ENCODE measurements at regions not wholly inside any gene's neighbourhood (a gene's known extent, or its start where the extent isn't known, plus 50 kb on each side); places are given as distances from the start of the nearest gene placed in this dataset.
"Not testable (repeated sequence)": the region's sequence is repeated elsewhere in the genome, so short reads cannot be mapped to it uniquely, and the experiment has no call there.

DNA sequence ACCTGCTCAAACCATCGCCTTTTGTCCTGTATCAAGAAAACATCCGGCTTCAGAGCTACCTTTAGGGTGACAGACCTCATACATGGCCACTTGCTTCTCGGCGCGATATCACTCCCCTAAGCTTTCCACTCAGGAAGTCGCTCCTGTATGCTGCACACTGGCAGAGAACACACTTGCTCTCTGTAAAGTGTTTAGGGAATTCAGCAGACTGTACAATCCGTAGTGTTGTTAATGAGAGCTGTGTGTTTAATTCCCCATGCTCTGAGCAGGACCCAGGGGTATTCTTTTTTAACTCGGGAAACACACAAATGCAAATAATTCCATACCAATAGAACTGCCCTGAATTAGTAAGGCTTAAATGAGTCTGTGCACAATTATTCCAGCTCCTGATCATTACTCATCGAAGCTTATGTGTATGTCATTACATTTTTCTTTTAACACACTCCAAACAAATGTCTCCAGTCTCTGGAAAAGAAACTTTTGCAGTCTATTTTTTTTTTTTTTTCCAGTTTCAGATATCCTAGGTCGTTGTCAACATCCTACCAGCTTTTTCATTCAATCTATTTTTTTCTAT lies 338.7 kb upstream of the ARID1B start:
- DNase-seq = no peak

DNA sequence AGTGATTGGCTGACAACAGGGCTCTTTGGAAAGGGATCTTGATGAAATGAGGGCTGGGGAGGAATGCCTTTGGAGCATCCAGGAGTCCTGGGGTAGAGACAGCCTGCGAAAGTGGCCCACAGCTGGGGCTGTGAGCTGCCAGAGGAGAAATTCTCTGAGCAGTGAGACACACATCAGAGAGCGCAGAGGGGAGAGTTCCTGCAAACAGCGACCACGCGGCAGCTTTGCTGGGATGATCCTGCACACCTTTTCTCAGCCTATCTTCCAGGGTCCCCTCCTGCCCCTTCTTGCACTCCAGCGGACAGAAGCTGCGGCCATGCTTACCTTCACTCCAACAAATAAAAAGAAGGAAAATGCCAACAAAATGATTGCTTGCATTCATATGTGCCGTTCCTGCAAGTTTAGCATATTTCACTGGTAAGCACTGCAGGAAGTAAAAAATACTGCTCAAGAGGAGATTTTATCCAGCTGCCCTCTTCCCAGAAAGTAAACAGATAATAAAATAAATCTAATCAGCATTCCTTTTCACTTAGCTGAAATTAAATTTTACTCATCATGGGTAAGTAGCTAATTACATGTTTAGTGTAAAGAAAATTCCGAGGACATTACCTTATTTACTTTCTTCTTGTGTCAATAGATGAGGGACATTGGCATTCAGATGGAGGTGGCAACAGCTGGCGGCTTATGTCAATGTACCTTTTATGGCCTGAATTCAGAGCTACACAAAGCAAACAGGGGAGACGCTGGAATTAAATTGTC lies 339.9 kb upstream of the ARID1B start:
- no peak for DNase-seq

DNA sequence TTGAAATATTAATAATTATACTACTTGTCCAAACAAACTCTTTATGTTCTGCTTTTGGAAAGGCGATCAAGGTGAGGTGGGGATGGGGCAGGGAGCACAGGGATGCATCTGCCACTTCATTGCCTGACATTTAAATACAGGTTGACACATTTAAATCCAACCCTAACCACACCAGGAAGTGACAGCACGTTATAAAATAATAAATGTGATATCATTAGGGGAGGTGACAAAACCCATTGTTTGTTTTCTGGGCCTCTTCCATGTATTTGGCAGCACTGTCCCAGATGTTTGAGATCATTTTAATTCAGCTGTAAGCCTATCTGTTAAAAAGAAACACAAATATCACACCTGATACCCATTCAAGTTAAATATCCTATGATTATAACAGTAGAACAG lies 342.4 kb upstream of the ARID1B start:
- no peak for DNase-seq

DNA sequence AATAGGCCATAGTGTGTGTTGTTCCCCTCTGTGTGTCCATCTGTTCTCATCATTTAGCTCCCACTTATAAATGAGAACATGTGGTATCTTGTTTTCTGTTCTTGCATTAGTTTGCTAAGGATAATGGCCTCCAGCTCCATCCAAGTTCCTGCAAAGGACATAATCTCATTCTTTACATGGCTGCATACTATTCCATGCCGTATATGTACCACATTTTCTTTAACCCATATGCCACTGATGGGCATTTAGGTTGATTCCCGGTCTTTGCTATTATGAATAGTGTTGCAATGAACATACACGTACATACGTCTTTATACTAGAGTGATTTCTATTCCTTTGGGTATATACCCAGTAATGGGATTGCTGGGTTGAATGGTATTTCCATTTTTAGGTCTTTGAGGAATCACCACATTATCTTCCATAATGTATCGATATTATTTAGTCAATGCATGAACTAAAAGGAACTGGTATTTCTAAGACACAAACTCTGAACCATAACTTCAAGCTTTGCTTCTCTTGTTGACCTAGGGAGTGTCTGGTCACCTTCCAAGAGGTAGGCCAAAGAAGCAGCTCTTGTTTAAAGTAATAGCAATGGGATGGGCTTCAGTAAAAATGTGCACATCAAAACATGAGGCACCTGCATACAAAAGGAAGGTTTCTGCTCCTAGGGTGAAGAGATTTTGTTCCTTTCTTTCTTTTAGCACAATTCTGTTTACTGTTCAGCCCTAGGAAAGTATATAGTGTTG lies 343.0 kb upstream of the ARID1B start:
- no peak for DNase-seq

DNA sequence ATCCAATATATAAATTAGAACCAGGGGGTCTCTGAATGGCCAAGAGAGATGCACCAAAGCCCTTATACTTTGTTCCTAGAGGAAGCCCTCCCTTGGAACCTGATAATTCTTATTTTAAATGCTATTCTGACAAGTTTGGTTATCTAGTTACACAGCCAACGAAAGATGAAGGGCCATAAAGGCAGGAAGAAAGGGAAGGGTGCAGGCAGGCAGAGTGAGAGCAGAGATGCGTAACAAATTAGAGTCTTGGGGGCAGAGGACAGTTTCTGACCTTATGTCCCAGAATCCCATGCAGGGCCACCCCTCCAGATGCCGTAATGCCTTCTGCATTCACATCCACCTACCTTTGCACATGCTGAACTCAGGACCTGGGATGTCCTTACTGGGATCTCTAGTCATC lies 344.6 kb upstream of the ARID1B start:
- no peak for DNase-seq

DNA sequence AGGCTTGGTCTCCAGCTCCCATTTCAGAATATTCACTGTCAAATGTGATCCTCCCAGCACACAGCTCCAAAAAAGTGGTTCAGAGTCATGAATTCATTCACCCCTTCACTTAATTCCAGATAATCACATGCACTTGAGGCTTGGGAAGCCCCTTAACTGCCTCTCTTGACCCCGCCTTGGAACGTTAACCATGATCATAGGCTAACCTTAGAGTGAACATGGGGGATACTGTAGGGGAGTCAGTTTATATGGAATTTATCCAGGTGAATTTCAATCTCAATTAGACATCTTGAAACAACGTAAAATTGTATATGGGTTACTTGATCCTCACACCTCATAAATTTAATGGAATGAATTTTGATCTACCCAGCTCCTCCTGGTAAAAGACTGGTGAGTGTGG lies 346.8 kb upstream of the ARID1B start:
- no peak for DNase-seq

DNA sequence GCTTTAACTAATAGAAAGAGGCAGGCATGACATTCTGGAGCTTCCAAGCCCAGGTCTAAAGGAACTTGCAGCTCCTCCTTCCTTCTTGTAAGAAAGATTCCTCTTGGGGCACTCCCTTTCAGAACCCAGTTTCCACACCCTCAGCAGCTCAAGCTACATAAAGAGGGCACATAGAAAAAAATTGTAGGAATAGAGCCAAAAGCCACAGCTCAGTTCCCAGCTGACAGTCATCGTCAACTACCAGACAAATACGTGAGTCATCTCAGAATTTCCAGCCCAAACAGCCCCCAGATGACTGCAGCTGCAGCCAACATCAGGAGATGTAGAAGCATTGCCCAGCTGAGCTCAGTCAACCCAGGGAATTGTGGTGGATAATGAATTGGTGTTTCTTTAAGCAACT lies 349.8 kb upstream of the ARID1B start:
- DNase-seq = no peak

DNA sequence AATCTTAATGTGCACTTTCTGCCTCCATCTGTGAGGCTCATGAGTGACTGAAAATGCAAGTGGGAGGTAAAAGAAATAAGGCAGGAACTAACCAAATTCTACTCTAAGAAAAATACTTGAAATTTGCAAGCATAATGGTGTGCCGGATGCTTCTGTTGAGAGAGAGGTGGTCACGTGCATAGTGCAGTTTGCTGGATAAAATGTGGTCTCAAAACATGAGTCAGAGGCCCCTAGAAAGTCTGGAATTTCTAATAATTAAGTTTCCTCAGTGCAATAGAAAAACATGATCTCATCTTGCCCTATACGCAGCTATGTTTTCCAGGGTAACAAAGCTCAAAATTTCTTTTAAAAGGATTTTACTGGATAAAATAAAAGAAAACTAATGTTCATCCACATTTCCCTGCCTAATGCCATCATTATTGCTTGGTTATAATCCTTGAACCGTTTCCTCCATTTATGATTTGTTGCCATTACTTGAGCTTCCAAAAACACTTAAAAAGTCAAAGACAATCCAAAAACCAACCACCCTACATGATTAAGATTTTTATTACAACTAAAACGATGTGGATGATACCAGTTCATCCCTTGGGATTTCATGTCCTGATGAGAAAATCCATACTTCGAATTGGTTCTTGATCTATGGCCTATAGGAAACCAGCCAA lies 351.7 kb upstream of the ARID1B start:
- DNase-seq = no peak

DNA sequence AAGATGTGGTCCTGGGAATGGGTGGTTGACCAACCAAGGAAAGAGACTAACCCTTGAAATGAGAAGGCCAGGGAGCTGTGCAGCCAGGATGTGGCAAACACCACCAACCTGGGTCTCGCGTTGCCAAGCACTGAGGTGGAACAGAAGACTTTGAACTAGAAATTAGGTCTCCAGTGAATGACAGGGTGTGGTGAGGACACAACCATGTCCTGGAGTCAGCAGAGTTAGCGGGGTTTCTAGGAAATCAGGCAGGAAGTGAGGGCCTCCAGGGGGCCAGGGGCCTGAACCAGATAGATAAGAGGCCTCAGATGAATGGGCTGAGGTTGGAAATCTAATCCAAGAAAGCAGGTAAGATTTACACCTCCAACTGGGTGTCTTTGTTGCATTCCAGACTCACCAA lies 353.3 kb upstream of the ARID1B start:
- peak; percentile 54 for DNase-seq

DNA sequence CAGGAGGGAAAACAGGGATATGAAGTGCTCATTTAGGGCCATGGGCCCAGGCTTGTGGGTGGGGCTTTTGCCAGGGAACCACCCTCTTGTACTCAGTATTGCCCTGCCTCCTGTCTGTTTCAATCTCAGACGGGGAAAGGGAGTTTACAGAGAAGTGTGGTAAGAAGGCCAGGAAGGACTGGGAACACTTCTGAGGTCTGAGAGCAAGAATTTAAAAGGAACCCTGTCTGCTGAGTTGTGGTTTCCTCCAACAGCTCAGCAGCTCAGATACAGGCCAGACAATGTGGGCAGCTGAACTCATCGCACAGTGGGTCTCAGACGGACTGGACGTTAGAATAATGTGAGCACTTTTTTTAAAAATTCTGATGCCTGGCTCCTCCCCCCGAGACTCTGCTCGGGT lies 354.1 kb upstream of the ARID1B start:
- no peak for DNase-seq

DNA sequence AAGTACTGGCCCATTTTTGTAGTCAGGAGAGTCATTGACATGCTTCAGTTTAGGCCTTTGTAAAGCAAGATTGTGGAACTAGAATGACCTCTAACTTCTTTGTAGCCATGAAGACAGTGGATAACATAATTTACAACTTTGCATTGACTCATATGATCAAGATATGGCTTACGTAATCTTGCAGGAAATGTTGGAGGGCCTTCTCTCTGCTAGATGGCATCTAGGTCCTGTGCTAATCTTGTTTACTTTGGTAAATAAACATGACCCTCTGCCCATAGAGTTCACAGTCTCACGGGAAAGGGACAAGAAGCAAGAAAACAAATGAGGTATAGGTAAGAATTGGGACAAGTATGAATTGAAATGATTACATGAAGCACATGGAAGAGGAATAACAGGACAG lies 355.2 kb upstream of the ARID1B start:
- DNase-seq = no peak

DNA sequence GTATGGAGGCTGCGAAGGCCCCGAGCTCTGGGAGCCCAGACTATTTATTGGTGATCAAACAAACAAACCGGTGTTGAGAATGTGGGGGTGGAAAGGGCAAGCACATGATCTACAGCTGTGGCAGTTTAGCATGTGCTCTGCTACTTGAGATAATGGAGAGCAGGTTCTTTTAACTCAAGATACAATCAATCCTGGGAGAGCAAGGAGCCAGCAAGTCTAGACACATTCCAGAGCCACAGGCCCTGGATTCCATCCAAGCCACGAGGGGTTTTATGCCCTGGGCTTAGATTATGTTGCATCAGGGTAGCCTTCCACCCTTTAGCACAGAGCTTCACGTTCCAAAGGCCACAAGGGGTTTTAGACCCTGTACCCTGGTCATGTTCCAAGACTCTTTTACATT lies 355.9 kb upstream of the ARID1B start:
- not testable (repeated sequence) for DNase-seq

DNA sequence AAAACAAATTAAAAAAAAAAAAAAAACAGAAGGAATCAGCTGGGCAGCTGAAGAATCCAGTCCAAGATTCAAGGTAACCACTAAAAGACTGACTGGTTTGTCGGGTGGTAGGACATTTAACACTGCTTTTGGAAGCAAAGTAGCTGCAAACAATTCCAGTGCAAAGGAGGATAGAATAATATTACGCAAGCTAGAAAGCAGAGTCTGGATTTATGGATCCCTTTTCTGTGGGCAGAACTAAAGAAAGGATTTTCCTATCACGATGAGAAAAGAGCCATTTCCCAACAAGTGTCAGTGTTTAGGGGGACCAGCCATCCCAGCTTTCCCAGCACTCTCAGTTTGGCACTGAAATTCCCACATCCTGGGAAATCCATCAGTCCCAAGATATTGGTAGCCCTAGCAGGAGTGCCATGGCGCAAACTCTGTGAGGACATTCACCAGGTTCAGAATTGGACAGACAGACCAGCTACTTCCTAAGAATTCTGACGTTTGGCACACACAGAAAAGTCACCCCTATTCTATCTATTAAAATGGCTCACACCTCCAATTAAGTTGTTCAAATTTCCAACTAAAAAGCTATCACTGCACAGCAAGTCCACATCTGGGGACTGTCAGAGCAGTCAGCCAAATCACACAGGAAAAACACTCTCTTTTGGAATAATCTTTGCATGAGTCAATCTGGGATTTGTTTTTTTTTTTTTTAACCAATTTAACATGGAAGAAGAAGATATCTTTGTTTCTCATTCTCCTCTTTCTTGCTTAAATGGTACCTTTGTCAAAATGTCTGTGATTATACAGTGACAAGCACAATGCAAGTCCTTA lies 356.8 kb upstream of the ARID1B start:
- DNase-seq = no peak

DNA sequence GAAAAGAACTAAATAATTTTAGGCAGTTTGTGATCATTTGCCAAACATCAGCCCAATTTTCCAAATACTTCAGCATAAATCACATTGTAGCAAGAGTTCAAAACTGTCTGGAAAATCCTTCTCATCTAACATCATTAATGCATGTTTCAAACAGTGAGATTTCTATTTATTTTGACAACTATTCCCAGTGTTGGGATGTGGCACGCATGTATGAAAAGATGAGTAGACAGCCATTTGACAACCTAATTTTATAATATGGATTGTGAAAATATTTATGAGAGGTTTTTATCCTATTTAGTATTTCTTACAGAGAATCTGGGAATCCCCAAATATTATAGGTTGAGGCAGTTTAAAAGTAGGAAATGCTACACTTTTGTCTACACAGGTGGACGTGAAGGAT lies 357.6 kb upstream of the ARID1B start:
- DNase-seq = no peak

DNA sequence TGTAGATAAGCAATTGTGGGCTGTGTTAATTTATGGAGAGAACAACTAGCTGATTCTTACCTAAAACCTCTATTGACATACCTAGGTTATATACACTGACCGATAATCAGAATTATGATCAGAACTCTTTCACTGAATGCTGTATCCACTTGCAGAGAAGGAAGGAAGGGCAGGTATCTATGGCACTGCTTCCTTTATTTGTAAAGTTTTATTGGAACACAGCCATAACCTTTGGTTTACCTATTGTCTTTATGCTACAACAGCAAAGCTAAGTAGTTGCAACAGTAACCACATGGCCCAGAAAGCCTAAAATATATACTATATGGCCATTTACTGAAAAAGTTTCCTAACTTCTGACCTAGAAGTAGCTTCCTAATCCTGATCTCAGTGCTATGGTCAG lies 358.9 kb upstream of the ARID1B start:
- no peak for DNase-seq

DNA sequence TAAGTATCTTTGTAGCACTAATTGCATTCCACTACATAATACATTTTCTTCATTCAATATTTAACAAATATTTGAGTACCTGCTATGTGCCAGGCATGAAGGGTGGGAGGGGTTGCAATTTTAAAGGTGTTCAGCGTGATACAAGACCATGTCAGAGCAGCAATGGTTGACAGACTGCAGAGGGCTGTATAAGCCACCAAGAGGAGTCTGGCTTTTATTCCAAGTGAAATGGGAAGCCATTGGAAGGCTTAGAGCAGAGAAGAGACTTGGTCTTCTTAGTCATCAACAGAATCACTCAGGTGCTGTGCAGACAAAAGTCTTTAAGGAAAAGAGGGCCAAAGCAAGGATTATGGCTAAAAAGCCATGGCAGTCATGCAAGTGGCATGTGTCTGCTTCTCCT lies 360.8 kb upstream of the ARID1B start:
- no peak for DNase-seq

DNA sequence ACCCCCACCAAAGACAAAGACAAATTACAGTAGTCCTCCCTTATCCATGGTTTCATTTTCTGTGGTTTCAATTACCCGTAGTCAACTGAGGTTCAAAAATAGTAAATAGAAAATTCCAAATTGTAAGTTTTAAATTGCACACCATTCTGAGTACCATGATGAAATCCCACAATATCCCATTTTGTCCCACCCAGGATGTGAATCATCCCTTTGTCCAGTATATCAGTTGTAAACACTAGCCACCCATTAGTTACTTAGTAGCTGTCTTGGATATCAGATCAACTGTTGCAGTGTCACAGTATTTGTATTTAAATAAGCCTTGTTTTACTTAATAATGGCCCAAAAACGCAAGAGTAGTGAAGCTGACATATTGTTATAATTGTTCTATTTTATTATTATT lies 364.0 kb upstream of the ARID1B start:
- no peak for DNase-seq

DNA sequence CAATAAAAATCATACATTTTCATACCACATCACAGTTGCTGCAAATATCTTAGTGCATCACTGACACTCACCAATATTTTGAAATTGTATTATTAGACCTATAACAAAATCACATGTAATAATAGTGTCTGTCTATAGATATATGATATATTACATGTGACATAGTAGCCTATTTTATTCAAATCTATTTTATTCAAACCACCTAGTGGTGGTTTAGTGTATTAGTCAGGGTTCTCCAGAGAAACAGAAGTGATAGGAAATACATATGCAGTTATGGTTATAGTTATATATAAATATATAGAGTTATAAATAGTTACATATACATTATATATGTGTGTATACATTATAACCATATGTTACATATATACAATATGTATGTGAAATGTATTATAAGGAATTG lies 366.5 kb upstream of the ARID1B start:
- no peak for DNase-seq

DNA sequence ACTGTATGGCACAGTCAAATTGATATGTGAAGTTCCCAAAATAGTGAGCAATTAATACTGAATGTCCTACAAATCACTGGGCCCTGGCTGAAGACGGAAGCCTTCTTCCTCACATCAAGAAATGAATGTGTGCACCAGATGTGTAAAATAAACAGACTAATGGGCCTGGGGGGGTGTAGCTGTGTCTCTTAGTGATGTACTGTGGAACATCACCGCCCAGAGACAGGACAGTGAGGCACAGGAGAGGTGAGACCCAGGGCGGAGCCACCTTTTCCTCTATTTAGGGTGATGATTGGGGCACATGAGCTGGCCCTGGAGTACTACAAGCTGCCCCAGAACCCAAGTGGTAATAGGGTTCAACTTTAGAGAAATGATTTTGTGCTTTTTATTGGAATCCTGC lies 368.5 kb upstream of the ARID1B start:
- DNase-seq = no peak

DNA sequence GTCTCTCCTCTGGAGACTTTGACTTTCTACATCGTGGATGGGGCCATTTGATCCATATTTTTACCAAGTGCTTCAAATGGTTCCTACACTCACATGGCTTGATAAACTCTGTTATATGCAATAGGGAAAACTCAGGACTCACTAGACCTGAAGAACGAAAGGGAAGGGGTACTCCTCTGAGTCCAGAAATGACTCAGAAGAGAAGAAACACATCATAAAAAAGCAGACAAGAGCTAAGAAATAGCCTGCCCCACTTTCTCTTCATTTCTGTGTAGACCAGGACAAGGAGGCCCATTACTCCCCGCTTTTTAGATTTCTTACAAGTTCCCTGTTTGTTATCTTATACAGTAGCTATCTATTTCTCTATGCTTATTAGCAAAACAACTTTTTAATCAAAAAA lies 369.8 kb upstream of the ARID1B start:
- no peak for DNase-seq

DNA sequence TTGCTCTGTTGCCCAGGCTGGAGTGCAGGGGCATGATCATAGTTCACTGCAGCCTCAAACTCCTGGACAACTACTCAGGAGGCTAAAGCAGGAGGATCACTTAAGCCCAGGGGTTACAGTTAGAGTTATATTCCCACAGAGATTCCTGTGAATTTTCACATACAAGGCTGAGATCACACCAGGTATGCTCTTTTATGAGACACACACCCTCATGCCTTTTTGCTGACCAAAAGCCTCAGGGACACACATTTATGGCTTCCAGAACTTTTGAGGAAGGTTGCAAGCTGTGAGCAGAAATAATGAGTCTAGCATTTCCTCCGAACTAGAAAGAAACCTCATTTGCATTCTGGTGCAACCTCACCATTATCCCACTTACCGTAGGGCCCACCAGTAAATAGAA lies 370.5 kb upstream of the ARID1B start:
- no peak for DNase-seq

DNA sequence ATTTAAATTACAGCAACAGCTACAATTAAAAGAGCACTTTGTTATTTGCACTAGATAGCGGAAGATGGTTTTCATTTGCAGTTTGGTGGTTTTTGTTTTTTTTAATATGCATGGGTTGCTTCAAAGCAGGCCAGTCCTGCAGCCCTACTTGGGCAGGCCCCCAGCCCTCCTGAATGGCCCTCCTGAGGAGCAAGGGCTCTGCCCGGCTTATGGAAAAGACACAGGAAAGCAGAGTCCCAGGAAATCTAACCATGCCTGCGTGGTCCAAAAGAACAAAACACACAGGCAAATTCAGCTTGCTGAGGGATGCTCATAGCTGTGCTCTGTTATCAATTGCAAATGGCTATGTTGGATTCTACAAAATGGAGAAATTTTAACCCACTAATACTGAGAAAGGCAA lies 371.1 kb upstream of the ARID1B start:
- DNase-seq = no peak

DNA sequence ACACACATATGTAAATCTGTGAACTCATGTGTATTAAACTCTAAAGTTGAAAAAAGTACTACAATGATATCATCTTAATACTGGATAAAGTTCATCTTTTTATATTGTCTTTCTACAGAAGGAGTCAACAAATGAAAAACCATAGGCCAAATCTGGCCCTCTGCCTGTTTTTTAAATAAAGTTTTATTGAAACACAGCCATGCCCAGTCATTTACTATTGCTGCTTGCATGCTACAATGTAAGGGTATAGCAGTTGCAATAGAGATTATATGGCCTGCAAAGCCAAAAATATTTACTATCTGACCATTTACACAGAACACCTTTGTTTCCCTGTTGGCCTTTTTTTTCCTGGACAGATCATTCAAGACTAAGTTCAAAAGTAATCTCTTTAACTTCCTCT lies 374.6 kb upstream of the ARID1B start:
- DNase-seq = no peak

All from activated CD8-positive, alpha-beta memory T cell treated with anti-CD3 and anti-CD28 coated beads, Interleukin-2, amount 50 U/mL, for 48 hours (primary cell).